T-helper 2 cell treated with Interferon-gamma antibody and Interleukin-4, amounts not matched to agents 100 ng/mL and 5 ng/mL, for 36 hours (primary cell): ENCODE measurements at regions not wholly inside any gene's neighbourhood (a gene's known extent, or its start where the extent isn't known, plus 50 kb on each side); places are given as distances from the start of the nearest gene placed in this dataset.

ENCODE experiments used
- intact Hi-C: fragments of 100-400 bp; cut with micrococcal nuclease; formaldehyde crosslinking; loops from one replicate; pipeline ENCODE4 v1.15.1; 2023

GRCh38 chr2:129729011-129729410 is 250.5 kb upstream of the RAB6C start:
- intact Hi-C loops: no loop called here

GRCh38 chr2:129729646-129730045 is 249.8 kb upstream of the RAB6C start:
- intact Hi-C loops: no loop called here

- intact Hi-C loops: no loop called here
Observed at GRCh38 chr2:129730979-129731378, 248.5 kb upstream of the RAB6C start.

- intact Hi-C loops: no loop called here
Observed at GRCh38 chr2:129731907-129732629, 247.4 kb upstream of the RAB6C start.

- intact Hi-C loops: no loop called here
Observed at GRCh38 chr2:129732630-129733026, 246.8 kb upstream of the RAB6C start.

- intact Hi-C loops: no loop called here
Observed at GRCh38 chr2:129733041-129733440, 246.4 kb upstream of the RAB6C start.

- intact Hi-C loops: no loop called here
Observed at GRCh38 chr2:129733579-129733978, 245.9 kb upstream of the RAB6C start.

GRCh38 chr2:129734343-129735034 is 245.0 kb upstream of the RAB6C start:
- intact Hi-C loops: no loop called here

- intact Hi-C loops: no loop called here
Observed at GRCh38 chr2:129735576-129735975, 243.9 kb upstream of the RAB6C start.

GRCh38 chr2:129737660-129738527 is 241.6 kb upstream of the RAB6C start:
- intact Hi-C loops: no loop called here

- intact Hi-C loops: no loop called here
Observed at GRCh38 chr2:129738799-129739198, 240.7 kb upstream of the RAB6C start.

- intact Hi-C loops: no loop called here
Observed at GRCh38 chr2:129740504-129740903, 239.0 kb upstream of the RAB6C start.

GRCh38 chr2:129741165-129741564 is 238.3 kb upstream of the RAB6C start:
- intact Hi-C loops: no loop called here

GRCh38 chr2:129741623-129742022 is 237.8 kb upstream of the RAB6C start:
- intact Hi-C loops: no loop called here

GRCh38 chr2:129742415-129743180 is 236.9 kb upstream of the RAB6C start:
- intact Hi-C loops: no loop called here

- intact Hi-C loops: no loop called here
Observed at GRCh38 chr2:129744141-129744540, 235.3 kb upstream of the RAB6C start.

GRCh38 chr2:129744649-129745048 is 234.8 kb upstream of the RAB6C start:
- intact Hi-C loops: no loop called here

GRCh38 chr2:129747500-129748125 is 231.9 kb upstream of the RAB6C start:
- intact Hi-C loops: no loop called here

GRCh38 chr2:129748250-129748649 is 231.2 kb upstream of the RAB6C start:
- intact Hi-C loops: no loop called here

- intact Hi-C loops: no loop called here
Observed at GRCh38 chr2:129748653-129749052, 230.8 kb upstream of the RAB6C start.

- intact Hi-C loops: no loop called here
Observed at GRCh38 chr2:129751409-129751808, 228.1 kb upstream of the RAB6C start.
